ENCODE measurements at regions not wholly inside any gene's neighbourhood (a gene's known extent, or its start where the extent isn't known, plus 50 kb on each side); places are given as distances from the start of the nearest gene placed in this dataset.

- TF ChIP-seq EZH2 (IDR thresholded peaks at IDR 0.05) = no peak
- TF ChIP-seq POLR2AphosphoS5 (IDR thresholded peaks at IDR 0.05; ENCODE audit: borderline replicate concordance, low read depth, low read length) = no peak
- no peak for TF ChIP-seq FOXP2 (optimal IDR thresholded peaks at IDR 0.05; ENCODE audit: control extremely low read depth, extremely low read length, insufficient read depth)
Observed at GRCh38 chr16:55236655-55237054, 87.3 kb upstream of the IRX6 start.
